B cell (primary cell): ENCODE measurements at regions not wholly inside any gene's neighbourhood (a gene's known extent, or its start where the extent isn't known, plus 50 kb on each side); places are given as distances from the start of the nearest gene placed in this dataset.

Experiments used
- ATAC-seq: fragments of 200-7000 bp; cut with Tn5 transposase; one replicate; pipeline ENCODE4 v1.10.0; 2021; ENCODE audit warnings: low read depth, mild to moderate bottlenecking, moderate number of reproducible peaks, moderate library complexity
- CTCF ChIA-PET: fragments of 350-600 bp; sonication (Branson Sonifier 250); formaldehyde crosslinking; loops from one replicate; lab custom pipeline; 2021; ENCODE audit warnings: antibody characterized with exemption, inconsistent platforms; lab: Charles Lee
- POLR2A ChIA-PET: fragments of 350-600 bp; sonication (Branson Sonifier 250); formaldehyde crosslinking; loops from one replicate; lab custom pipeline; 2021; ENCODE audit warnings: antibody characterized with exemption; lab: Charles Lee
- DNase-seq: peaks from one replicate; pipeline ENCODE4 v3.0.0; 2013
- H2AFZ ChIP-seq: 2 replicates; pipeline ENCODE4 v1.6.1; 2012; ENCODE audit warnings: mild to moderate bottlenecking, low read depth, low read length; ENCODE audit not compliant: insufficient read depth, poor library complexity, severe bottlenecking
- H3K27ac ChIP-seq, 2 donors: 1 replicate in 1 of 2; 2 replicates in 1 of 2; pipeline ENCODE4 v1.5.1; 2012 to 2013; ENCODE audit warnings: low read length in 2 of 2, mild to moderate bottlenecking in 2 of 2, moderate library complexity in 1 of 2
- H3K27me3 ChIP-seq, 4 experiments: fragments of 200-600 bp in 1 of 4; sonication (generic) in 1 of 4; replicated peaks in 1 of 4; 1 replicate in 2 of 4; 2 replicates in 2 of 4; pipeline versions ENCODE4 v1.6.1 to v1.7.0; 2013 to 2016; ENCODE audit warnings: low read length in 3 of 4, mild to moderate bottlenecking in 2 of 4, mixed read lengths in 1 of 4, moderate library complexity in 1 of 4; ENCODE audit not compliant: insufficient read depth in 4 of 4, control insufficient read depth in 3 of 4; ENCODE audit errors: control extremely low read depth in 1 of 4
- H3K36me3 ChIP-seq, 2 experiments: replicated peaks in 1 of 2; 1 replicate in 1 of 2; 2 replicates in 1 of 2; pipeline versions ENCODE4 v1.6.1 to v1.7.1; 2013; ENCODE audit warnings: low read length in 1 of 2; ENCODE audit not compliant: insufficient read depth in 2 of 2, control insufficient read depth in 1 of 2; ENCODE audit errors: control extremely low read depth in 1 of 2, extremely low read depth in 1 of 2
- H3K4me1 ChIP-seq, 2 donors: fragments of 200-600 bp in 1 of 2; sonication (generic) in 1 of 2; 1 replicate in 1 of 2; 2 replicates in 1 of 2; pipeline versions ENCODE4 v1.5.1 to v1.6.1; 2013 to 2017; ENCODE audit warnings: low read length in 2 of 2; ENCODE audit not compliant: control insufficient read depth in 2 of 2, insufficient read depth in 2 of 2
- H3K4me2 ChIP-seq: replicated peaks from 2 replicates; pipeline ENCODE3; 2012; ENCODE audit warnings: mild to moderate bottlenecking, low read depth, low read length; ENCODE audit not compliant: poor library complexity, severe bottlenecking
- H3K4me3 ChIP-seq, 5 experiments: fragments of 200-600 bp in 1 of 5; sonication (generic) in 1 of 5; 1 replicate in 3 of 5; 2 replicates in 2 of 5; pipeline versions ENCODE4 v1.5.1 to v1.7.0; 2011 to 2016; ENCODE audit warnings: low read length in 4 of 5, mild to moderate bottlenecking in 4 of 5, low read depth in 2 of 5, control low read depth in 1 of 5, moderate library complexity in 1 of 5; ENCODE audit not compliant: insufficient read depth in 1 of 5; ENCODE audit errors: control extremely low read depth in 1 of 5, extremely low read depth in 1 of 5
- H3K79me2 ChIP-seq: fragments of 200-600 bp; sonication (generic); one replicate; pipeline ENCODE4 v1.6.0; 2016; ENCODE audit warnings: low read length; ENCODE audit not compliant: control insufficient read depth, insufficient read depth
- H3K9ac ChIP-seq: fragments of 200-600 bp; sonication (generic); 2 replicates; pipeline ENCODE4 v1.6.1; 2017; ENCODE audit warnings: mild to moderate bottlenecking, low read length, moderate library complexity
- H3K9me3 ChIP-seq, 3 donors: one replicate each; pipeline versions ENCODE4 v1.6.1 to v1.7.1; 2013; ENCODE audit warnings: low read length in 2 of 3; ENCODE audit not compliant: control insufficient read depth in 2 of 3, insufficient read depth in 1 of 3; ENCODE audit errors: control extremely low read depth in 1 of 3
- H4K20me1 ChIP-seq: 2 replicates; pipeline ENCODE4 v1.6.0; 2012; ENCODE audit warnings: mild to moderate bottlenecking, low read length; ENCODE audit not compliant: insufficient read depth, control insufficient read depth, poor library complexity, severe bottlenecking
- H3K27ac Mint-ChIP-seq: one replicate; pipeline ENCODE4 v1.8.0; 2021; ENCODE audit warnings: mixed read lengths
- H3K27me3 Mint-ChIP-seq: one replicate; pipeline ENCODE4 v1.8.0; 2021; ENCODE audit warnings: mixed read lengths
- H3K4me1 Mint-ChIP-seq: one replicate; pipeline ENCODE4 v1.8.0; 2021; ENCODE audit warnings: mixed read lengths
- H3K4me3 Mint-ChIP-seq: one replicate; pipeline ENCODE4 v1.8.0; 2021; ENCODE audit warnings: mixed read lengths
- H3K9me3 Mint-ChIP-seq: one replicate; pipeline ENCODE4 v1.8.0; 2022; ENCODE audit warnings: mixed read lengths; ENCODE audit not compliant: insufficient read depth
- EZH2 ChIP-seq: IDR thresholded peaks from 2 replicates; pipeline ENCODE4 v1.6.1; 2012; ENCODE audit warnings: borderline replicate concordance, low read depth, mild to moderate bottlenecking, moderate library complexity, low read length; ENCODE audit not compliant: insufficient read depth, poor library complexity, severe bottlenecking
- WGBS: methylation state at CpG from one replicate; pipeline ENCODE4 v1.1.5; 2013; ENCODE audit warnings: missing lambda C conversion rate; ENCODE audit not compliant: insufficient coverage; 5-methylcytosine and 5-hydroxymethylcytosine counted together
- intact Hi-C: fragments of 100-400 bp; cut with micrococcal nuclease; formaldehyde crosslinking; loops from one replicate; pipeline ENCODE4 v1.10.0; 2022
- TF ChIP-seq, protein P1 (sequence below): fragments of 200-600 bp; IDR thresholded peaks from one replicate; pipeline ENCODE4 v1.8.0; 2022; ENCODE audit warnings: antibody characterized with exemption, mild to moderate bottlenecking

DNA sequence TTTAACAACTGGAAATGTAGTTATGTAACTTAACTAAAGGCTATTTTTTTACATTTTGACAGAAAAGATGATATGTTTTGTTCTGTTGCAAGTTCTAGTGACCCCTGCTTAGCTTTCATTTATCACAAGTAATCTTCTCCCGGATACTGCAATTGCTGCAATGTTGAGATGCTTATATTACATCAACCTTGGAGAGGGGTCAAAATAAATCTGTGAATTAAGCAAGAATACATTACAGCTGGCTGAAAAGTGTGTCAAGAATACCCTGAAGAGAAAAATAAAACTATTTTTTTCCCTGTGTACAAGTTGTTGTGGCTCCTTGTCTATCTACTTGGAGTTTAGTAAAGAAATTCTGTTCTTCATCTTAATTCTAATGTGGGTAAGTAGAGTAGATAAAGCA, 232.1 kb upstream of the GOLIM4 start:
- Histone ChIP-seq H3K4me2 (no peak overlapping the region), H3K9me3 (no peaks in the 10 kb centered on the region), H3K9ac (no peak overlapping the region), H3K79me2 (no peaks in the 10 kb centered on the region), H3K4me1 (no peaks in the 10 kb centered on the region), H3K27ac (no peak overlapping the region), H2AFZ (no peak overlapping the region), H4K20me1 (no peaks in the 10 kb centered on the region), H3K36me3 (no peaks in the 10 kb centered on the region), H3K27me3 (no peaks in the 10 kb centered on the region), H3K4me3 (no peak overlapping the region)
- Mint-ChIP-seq H3K27me3 (no peaks in the 10 kb centered on the region), H3K4me3 (no peak overlapping the region), H3K9me3 (no peaks in the 10 kb centered on the region), H3K27ac (no peak overlapping the region), H3K4me1 (no peaks in the 10 kb centered on the region)
- POLR2A ChIA-PET = no interaction called here
- CTCF ChIA-PET = no interaction called here
- intact Hi-C loops = no loop called here
- WGBS = no CpG with 5 or more reads among the region's 1 CpG
- no peak for TF ChIP-seq EZH2
- TF ChIP-seq, protein P1, sequence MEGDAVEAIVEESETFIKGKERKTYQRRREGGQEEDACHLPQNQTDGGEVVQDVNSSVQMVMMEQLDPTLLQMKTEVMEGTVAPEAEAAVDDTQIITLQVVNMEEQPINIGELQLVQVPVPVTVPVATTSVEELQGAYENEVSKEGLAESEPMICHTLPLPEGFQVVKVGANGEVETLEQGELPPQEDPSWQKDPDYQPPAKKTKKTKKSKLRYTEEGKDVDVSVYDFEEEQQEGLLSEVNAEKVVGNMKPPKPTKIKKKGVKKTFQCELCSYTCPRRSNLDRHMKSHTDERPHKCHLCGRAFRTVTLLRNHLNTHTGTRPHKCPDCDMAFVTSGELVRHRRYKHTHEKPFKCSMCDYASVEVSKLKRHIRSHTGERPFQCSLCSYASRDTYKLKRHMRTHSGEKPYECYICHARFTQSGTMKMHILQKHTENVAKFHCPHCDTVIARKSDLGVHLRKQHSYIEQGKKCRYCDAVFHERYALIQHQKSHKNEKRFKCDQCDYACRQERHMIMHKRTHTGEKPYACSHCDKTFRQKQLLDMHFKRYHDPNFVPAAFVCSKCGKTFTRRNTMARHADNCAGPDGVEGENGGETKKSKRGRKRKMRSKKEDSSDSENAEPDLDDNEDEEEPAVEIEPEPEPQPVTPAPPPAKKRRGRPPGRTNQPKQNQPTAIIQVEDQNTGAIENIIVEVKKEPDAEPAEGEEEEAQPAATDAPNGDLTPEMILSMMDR = no peak
- no peak for DNase-seq
- ATAC-seq = no peak

DNA sequence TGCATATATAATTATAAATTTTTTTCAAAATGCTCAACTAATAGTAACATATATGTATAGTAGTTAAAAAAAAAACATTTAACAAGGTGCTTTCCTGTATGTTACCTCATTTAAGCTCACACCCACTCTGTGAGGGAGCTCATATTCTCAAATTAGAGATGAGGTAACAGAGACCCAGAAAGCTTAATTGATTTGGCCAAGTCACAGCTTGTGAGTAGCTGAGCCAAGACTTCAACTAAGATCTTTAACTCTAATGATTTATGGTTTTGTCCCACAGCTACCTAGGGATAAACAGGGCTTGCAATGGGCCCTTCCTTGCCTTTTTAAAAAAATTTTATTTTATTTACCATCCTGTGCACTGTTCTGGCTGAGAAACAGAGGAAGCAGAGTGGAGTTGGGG, 230.0 kb upstream of the GOLIM4 start:
- H3K4me1 Mint-ChIP-seq = no peaks in the 10 kb centered on the region
- H3K27ac Mint-ChIP-seq = no peak overlapping the region
- Histone ChIP-seq H2AFZ (no peak overlapping the region), H3K27me3 (no peaks in the 10 kb centered on the region), H3K4me2 (no peak overlapping the region), H3K4me1 (no peaks in the 10 kb centered on the region), H4K20me1 (no peaks in the 10 kb centered on the region), H3K36me3 (no peaks in the 10 kb centered on the region), H3K27ac (no peak overlapping the region), H3K4me3 (no peak overlapping the region), H3K79me2 (no peaks in the 10 kb centered on the region), H3K9ac (no peak overlapping the region), H3K9me3 (no peaks in the 10 kb centered on the region)
- no peaks in the 10 kb centered on the region for H3K27me3 Mint-ChIP-seq
- intact Hi-C loops = no loop called here
- H3K4me3 Mint-ChIP-seq = no peak overlapping the region
- no peak for ATAC-seq
- ChIA-PET CTCF (no interaction called here), POLR2A (no interaction called here)
- TF ChIP-seq, protein P1 = no peak
- TF ChIP-seq EZH2 = no peak
- no peaks in the 10 kb centered on the region for H3K9me3 Mint-ChIP-seq
- no peak for DNase-seq
